ENCODE measurements at regions not wholly inside any gene's neighbourhood (a gene's known extent, or its start where the extent isn't known, plus 50 kb on each side); places are given as distances from the start of the nearest gene placed in this dataset.

- ATAC-seq (ENCODE audit: low FRiP score) (no peak), DNase-seq (ENCODE audit: low spot score) (no peak)
- no peak for TF ChIP-seq CTCF (IDR thresholded peaks at IDR 0.05)
These were observed 55.2 kb upstream of the IL12B start for GRCh38 chr5:159385536-159385935.

- TF ChIP-seq CTCF (IDR thresholded peaks at IDR 0.05), result no peak
- ATAC-seq (ENCODE audit: low FRiP score) (no peak), DNase-seq (ENCODE audit: low spot score) (no peak)
These were observed 55.9 kb upstream of the IL12B start for GRCh38 chr5:159386028-159386711.

GRCh38 chr5:159392871-159393270 is 62.6 kb upstream of the IL12B start:
- ATAC-seq (ENCODE audit: low FRiP score), result no peak
- TF ChIP-seq CTCF (IDR thresholded peaks at IDR 0.05), result no peak
- DNase-seq (ENCODE audit: low spot score), result no peak

GRCh38 chr5:159393854-159394274 is 63.6 kb upstream of the IL12B start:
- no peak for TF ChIP-seq CTCF (IDR thresholded peaks at IDR 0.05)

GRCh38 chr5:159395202-159395601 is 64.9 kb upstream of the IL12B start:
- no peak for ATAC-seq (ENCODE audit: low FRiP score)
- DNase-seq (ENCODE audit: low spot score), result no peak
- TF ChIP-seq CTCF (IDR thresholded peaks at IDR 0.05), result no peak

More at GRCh38 chr5:159393854-159394274, 63.6 kb upstream of the IL12B start:
- DNase-seq (ENCODE audit: low spot score), result no peak
- no peak for ATAC-seq (ENCODE audit: low FRiP score)

- TF ChIP-seq CTCF (IDR thresholded peaks at IDR 0.05), result no peak
- DNase-seq (ENCODE audit: low spot score) (no peak), ATAC-seq (ENCODE audit: low FRiP score) (no peak)
These were observed 68.6 kb upstream of the IL12B start for GRCh38 chr5:159398936-159399335.

GRCh38 chr5:159400476-159400875 is 70.2 kb upstream of the IL12B start:
- no peak for TF ChIP-seq CTCF (IDR thresholded peaks at IDR 0.05)
- no peak for ATAC-seq (ENCODE audit: low FRiP score)

More at GRCh38 chr5:159400476-159400875, 70.2 kb upstream of the IL12B start:
- no peak for DNase-seq (ENCODE audit: low spot score)
